ENCODE measurements at regions not wholly inside any gene's neighbourhood (a gene's known extent, or its start where the extent isn't known, plus 50 kb on each side); places are given as distances from the start of the nearest gene placed in this dataset.

- Mint-ChIP-seq H3K4me1 (peaks cover 3% of the 10 kb centered on the region), H3K36me3 (no peaks in the 10 kb centered on the region), H3K27me3 (peaks cover 12% of the 10 kb centered on the region), H3K27ac (no peak overlapping the region), H3K4me3 (no peak overlapping the region), H3K9me3 (no peaks in the 10 kb centered on the region)
- ATAC-seq (ENCODE audit: low read depth) (no peak), DNase-seq (no peak)
- POLR2A ChIA-PET: no interaction called here
Observed at GRCh38 chr17:33647956-33648355, 354.9 kb upstream of the ASIC2 start.

GRCh38 chr17:33650304-33650703 lies 357.2 kb upstream of the ASIC2 start:
- Mint-ChIP-seq H3K4me3 (no peak overlapping the region), H3K27me3 (peaks cover 14% of the 10 kb centered on the region), H3K36me3 (no peaks in the 10 kb centered on the region), H3K4me1 (no peaks in the 10 kb centered on the region), H3K9me3 (no peaks in the 10 kb centered on the region), H3K27ac (no peak overlapping the region)
- DNase-seq (no peak), ATAC-seq (ENCODE audit: low read depth) (no peak)
- POLR2A ChIA-PET: no interaction called here

GRCh38 chr17:33651686-33652085 lies 358.6 kb upstream of the ASIC2 start:
- Mint-ChIP-seq H3K4me1 (no peaks in the 10 kb centered on the region), H3K36me3 (no peaks in the 10 kb centered on the region), H3K27ac (no peak overlapping the region), H3K27me3 (peaks cover 11% of the 10 kb centered on the region), H3K4me3 (no peak overlapping the region), H3K9me3 (no peaks in the 10 kb centered on the region)
- DNase-seq: no peak
- POLR2A ChIA-PET: no interaction called here
- ATAC-seq (ENCODE audit: low read depth): no peak

GRCh38 chr17:33652731-33653398 lies 359.8 kb upstream of the ASIC2 start:
- POLR2A ChIA-PET: no interaction called here
- H3K4me1 Mint-ChIP-seq: no peaks in the 10 kb centered on the region
- no peaks in the 10 kb centered on the region for H3K36me3 Mint-ChIP-seq
- ATAC-seq (ENCODE audit: low read depth): no peak
- peaks cover 9% of the 10 kb centered on the region for H3K27me3 Mint-ChIP-seq
- H3K27ac Mint-ChIP-seq: no peak overlapping the region
- H3K4me3 Mint-ChIP-seq: no peak overlapping the region
- H3K9me3 Mint-ChIP-seq: no peaks in the 10 kb centered on the region
- DNase-seq: no peak

- ATAC-seq (ENCODE audit: low read depth): no peak
- Mint-ChIP-seq H3K4me1 (no peaks in the 10 kb centered on the region), H3K9me3 (no peaks in the 10 kb centered on the region), H3K27ac (no peak overlapping the region), H3K36me3 (no peaks in the 10 kb centered on the region), H3K27me3 (peaks cover 9% of the 10 kb centered on the region), H3K4me3 (no peak overlapping the region)
- POLR2A ChIA-PET: no interaction called here
- no peak for DNase-seq
Observed at GRCh38 chr17:33653399-33653788, 360.3 kb upstream of the ASIC2 start.

GRCh38 chr17:33657181-33657580 lies 364.1 kb upstream of the ASIC2 start:
- H3K27me3 Mint-ChIP-seq: peaks cover 6% of the 10 kb centered on the region
- DNase-seq (no peak), ATAC-seq (ENCODE audit: low read depth) (no peak)
- no peaks in the 10 kb centered on the region for H3K9me3 Mint-ChIP-seq
- POLR2A ChIA-PET: no interaction called here
- no peaks in the 10 kb centered on the region for H3K36me3 Mint-ChIP-seq
- no peak overlapping the region for H3K27ac Mint-ChIP-seq
- H3K4me1 Mint-ChIP-seq: no peaks in the 10 kb centered on the region
- H3K4me3 Mint-ChIP-seq: no peak overlapping the region

GRCh38 chr17:33661975-33662374 lies 368.9 kb upstream of the ASIC2 start:
- Mint-ChIP-seq H3K4me3 (no peak overlapping the region), H3K4me1 (peaks cover 2% of the 10 kb centered on the region), H3K36me3 (no peaks in the 10 kb centered on the region), H3K9me3 (no peaks in the 10 kb centered on the region), H3K27me3 (peaks cover 12% of the 10 kb centered on the region), H3K27ac (no peak overlapping the region)
- DNase-seq (no peak), ATAC-seq (ENCODE audit: low read depth) (no peak)
- POLR2A ChIA-PET: no interaction called here

GRCh38 chr17:33664116-33664840 lies 371.2 kb upstream of the ASIC2 start:
- POLR2A ChIA-PET: no interaction called here
- no peaks in the 10 kb centered on the region for H3K36me3 Mint-ChIP-seq
- H3K4me1 Mint-ChIP-seq: peaks cover 6% of the 10 kb centered on the region
- no peaks in the 10 kb centered on the region for H3K9me3 Mint-ChIP-seq
- H3K27ac Mint-ChIP-seq: no peak overlapping the region
- ATAC-seq (ENCODE audit: low read depth) (no peak), DNase-seq (no peak)
- H3K4me3 Mint-ChIP-seq: no peak overlapping the region
- H3K27me3 Mint-ChIP-seq: peaks cover 13% of the 10 kb centered on the region

- no peaks in the 10 kb centered on the region for H3K9me3 Mint-ChIP-seq
- H3K36me3 Mint-ChIP-seq: no peaks in the 10 kb centered on the region
- H3K4me3 Mint-ChIP-seq: peak overlapping the region; percentile 31
- H3K27me3 Mint-ChIP-seq: peaks cover 11% of the 10 kb centered on the region
- no peak overlapping the region for H3K27ac Mint-ChIP-seq
- POLR2A ChIA-PET: no interaction called here
- DNase-seq (no peak), ATAC-seq (ENCODE audit: low read depth) (no peak)
- peaks cover 6% of the 10 kb centered on the region for H3K4me1 Mint-ChIP-seq
Observed at GRCh38 chr17:33667052-33667509, 374.0 kb upstream of the ASIC2 start.

- no peak overlapping the region for H3K4me3 Mint-ChIP-seq
- H3K27ac Mint-ChIP-seq: no peak overlapping the region
- no peaks in the 10 kb centered on the region for H3K9me3 Mint-ChIP-seq
- no peak for DNase-seq
- peaks cover 6% of the 10 kb centered on the region for H3K4me1 Mint-ChIP-seq
- POLR2A ChIA-PET: no interaction called here
- H3K36me3 Mint-ChIP-seq: no peaks in the 10 kb centered on the region
- H3K27me3 Mint-ChIP-seq: peaks cover 13% of the 10 kb centered on the region
- ATAC-seq (ENCODE audit: low read depth): no peak
Observed at GRCh38 chr17:33667671-33668070, 374.6 kb upstream of the ASIC2 start.

GRCh38 chr17:33668516-33668915 lies 375.4 kb upstream of the ASIC2 start:
- no peak for DNase-seq
- Mint-ChIP-seq H3K9me3 (no peaks in the 10 kb centered on the region), H3K27ac (no peak overlapping the region), H3K4me1 (peaks cover 5% of the 10 kb centered on the region), H3K4me3 (no peak overlapping the region), H3K27me3 (peaks cover 13% of the 10 kb centered on the region), H3K36me3 (no peaks in the 10 kb centered on the region)
- no peak for ATAC-seq (ENCODE audit: low read depth)
- POLR2A ChIA-PET: no interaction called here

- H3K27ac Mint-ChIP-seq: no peak overlapping the region
- H3K9me3 Mint-ChIP-seq: no peaks in the 10 kb centered on the region
- no peak overlapping the region for H3K4me3 Mint-ChIP-seq
- DNase-seq: no peak
- H3K27me3 Mint-ChIP-seq: peaks cover 10% of the 10 kb centered on the region
- no peak for ATAC-seq (ENCODE audit: low read depth)
- POLR2A ChIA-PET: no interaction called here
- no peaks in the 10 kb centered on the region for H3K36me3 Mint-ChIP-seq
- peaks cover 13% of the 10 kb centered on the region for H3K4me1 Mint-ChIP-seq
Observed at GRCh38 chr17:33671491-33671890, 378.4 kb upstream of the ASIC2 start.

GRCh38 chr17:33674685-33675084 lies 381.6 kb upstream of the ASIC2 start:
- ATAC-seq (ENCODE audit: low read depth): peak; percentile 42
- DNase-seq: peak; percentile 48
- Mint-ChIP-seq H3K4me1 (peaks cover 12% of the 10 kb centered on the region), H3K36me3 (no peaks in the 10 kb centered on the region), H3K9me3 (no peaks in the 10 kb centered on the region), H3K4me3 (no peak overlapping the region), H3K27me3 (peaks cover 12% of the 10 kb centered on the region), H3K27ac (no peak overlapping the region)
- POLR2A ChIA-PET: no interaction called here

- H3K4me3 Mint-ChIP-seq: no peak overlapping the region
- POLR2A ChIA-PET: no interaction called here
- no peak overlapping the region for H3K27ac Mint-ChIP-seq
- ATAC-seq (ENCODE audit: low read depth) (no peak), DNase-seq (no peak)
- peaks cover 15% of the 10 kb centered on the region for H3K27me3 Mint-ChIP-seq
- no peaks in the 10 kb centered on the region for H3K36me3 Mint-ChIP-seq
- H3K9me3 Mint-ChIP-seq: no peaks in the 10 kb centered on the region
- H3K4me1 Mint-ChIP-seq: peaks cover 12% of the 10 kb centered on the region
Observed at GRCh38 chr17:33676444-33676843, 383.3 kb upstream of the ASIC2 start.
